H9 (cell line): ENCODE measurements at regions not wholly inside any gene's neighbourhood (a gene's known extent, or its start where the extent isn't known, plus 50 kb on each side); places are given as distances from the start of the nearest gene placed in this dataset.

Experiments used
- DNase-seq: peaks from one replicate; pipeline ENCODE4 v3.0.0-alpha.2; 2017
- H2AFZ ChIP-seq: one replicate; pipeline ENCODE4 v1.6.1; 2013; ENCODE audit warnings: mild to moderate bottlenecking, low read length, control low read depth, moderate library complexity
- H2AK5ac ChIP-seq: 2 replicates; pipeline ENCODE4 v1.6.1; 2013; ENCODE audit warnings: low read length, control low read depth, mixed read lengths; ENCODE audit not compliant: insufficient read length
- H2BK120ac ChIP-seq: one replicate; pipeline ENCODE4 v1.6.1; 2013; ENCODE audit warnings: low read depth, mild to moderate bottlenecking, low read length, control low read depth, inconsistent platforms; ENCODE audit not compliant: poor library complexity, severe bottlenecking
- H2BK12ac ChIP-seq: 2 replicates; pipeline ENCODE4 v1.6.1; 2013; ENCODE audit warnings: low read length, control low read depth, mixed read lengths, low read depth; ENCODE audit not compliant: insufficient read length
- H2BK15ac ChIP-seq: 2 replicates; pipeline ENCODE4 v1.6.1; 2013; ENCODE audit warnings: low read depth, low read length, control low read depth
- H2BK20ac ChIP-seq: one replicate; pipeline ENCODE4 v1.6.1; 2013; ENCODE audit warnings: low read depth, mild to moderate bottlenecking, low read length, control low read depth, inconsistent platforms; ENCODE audit not compliant: poor library complexity, severe bottlenecking
- H2BK5ac ChIP-seq: 2 replicates; pipeline ENCODE4 v1.6.1; 2013; ENCODE audit warnings: low read length, control low read depth, mixed read lengths; ENCODE audit not compliant: insufficient read length
- H3K14ac ChIP-seq: 2 replicates; pipeline ENCODE4 v1.6.1; 2013; ENCODE audit warnings: low read length, control low read depth; ENCODE audit not compliant: insufficient read depth
- H3K18ac ChIP-seq: 2 replicates; pipeline ENCODE4 v1.6.1; 2013; ENCODE audit warnings: low read depth, mild to moderate bottlenecking, mixed read lengths, low read length, control low read depth; ENCODE audit not compliant: insufficient read length
- H3K23ac ChIP-seq: 2 replicates; pipeline ENCODE4 v1.6.1; 2013; ENCODE audit warnings: low read length, control low read depth, mixed read lengths, low read depth; ENCODE audit not compliant: insufficient read length
- H3K23me2 ChIP-seq: 2 replicates; pipeline ENCODE4 v1.6.1; 2013; ENCODE audit warnings: low read depth, mild to moderate bottlenecking, mixed read lengths, low read length, control low read depth; ENCODE audit not compliant: insufficient read length, poor library complexity, severe bottlenecking
- H3K27ac ChIP-seq: 2 replicates; pipeline ENCODE4 v1.5.1; 2013; ENCODE audit warnings: low read length, control low read depth, mixed read lengths, low read depth; ENCODE audit not compliant: insufficient read length
- H3K27me3 ChIP-seq: 2 replicates; pipeline ENCODE4 v1.6.1; 2013; ENCODE audit warnings: low read length, control low read depth, inconsistent platforms; ENCODE audit not compliant: insufficient read depth
- H3K4ac ChIP-seq: 2 replicates; pipeline ENCODE4 v1.6.1; 2013; ENCODE audit warnings: low read depth, mild to moderate bottlenecking, control low read depth, inconsistent platforms, low read length, moderate library complexity
- H3K4me1 ChIP-seq: 2 replicates; pipeline ENCODE4 v1.6.1; 2013; ENCODE audit warnings: low read length, control low read depth, inconsistent platforms; ENCODE audit not compliant: insufficient read depth
- H3K4me2 ChIP-seq: 2 replicates; pipeline ENCODE4 v1.6.1; 2013; ENCODE audit warnings: low read length, control low read depth, mixed read lengths; ENCODE audit not compliant: insufficient read length, insufficient read depth
- H3K56ac ChIP-seq: 2 replicates; pipeline ENCODE4 v1.6.1; 2013; ENCODE audit warnings: low read depth, mild to moderate bottlenecking, mixed read lengths, low read length, control low read depth; ENCODE audit not compliant: insufficient read length
- H3K79me1 ChIP-seq: 2 replicates; pipeline ENCODE4 v1.6.1; 2013; ENCODE audit warnings: low read depth, mild to moderate bottlenecking, moderate library complexity, low read length, control low read depth, inconsistent platforms; ENCODE audit not compliant: insufficient read depth, poor library complexity, severe bottlenecking
- H3K79me2 ChIP-seq: 2 replicates; pipeline ENCODE4 v1.6.1; 2013; ENCODE audit warnings: low read length, control low read depth, inconsistent platforms; ENCODE audit not compliant: insufficient read depth
- H3K9ac ChIP-seq: 2 replicates; pipeline ENCODE4 v1.6.1; 2013; ENCODE audit warnings: low read length, control low read depth, mixed read lengths; ENCODE audit not compliant: insufficient read length; ENCODE audit errors: extremely low read depth
- H3K9me3 ChIP-seq: one replicate; pipeline ENCODE4 v1.6.1; 2013; ENCODE audit warnings: low read depth, low read length, inconsistent platforms; ENCODE audit not compliant: control insufficient read depth
- H3T11ph ChIP-seq: one replicate; pipeline ENCODE4 v1.6.1; 2013; ENCODE audit warnings: mild to moderate bottlenecking, low read length, control low read depth, inconsistent platforms
- H4K20me1 ChIP-seq: one replicate; pipeline ENCODE4 v1.6.1; 2013; ENCODE audit not compliant: control insufficient read depth, insufficient read length, insufficient read depth
- H4K5ac ChIP-seq: 2 replicates; pipeline ENCODE4 v1.6.1; 2013; ENCODE audit warnings: low read depth, mild to moderate bottlenecking, mixed read lengths, low read length, control low read depth; ENCODE audit not compliant: insufficient read length
- H4K8ac ChIP-seq: replicated peaks from 2 replicates; pipeline ENCODE4 v1.6.1; 2013; ENCODE audit warnings: low read length, control low read depth, mixed read lengths, low read depth; ENCODE audit not compliant: insufficient read length
- H4K91ac ChIP-seq: 2 replicates; pipeline ENCODE4 v1.6.1; 2013; ENCODE audit warnings: low read depth, mild to moderate bottlenecking, moderate library complexity, mixed read lengths, low read length, control low read depth; ENCODE audit not compliant: insufficient read length
- H3K27ac Mint-ChIP-seq, 3 experiments: 2 replicates in 2 of 3; 3 replicates in 1 of 3; pipeline ENCODE4 v1.8.0; 2020 to 2021; ENCODE audit warnings: mixed read lengths in 3 of 3, mild to moderate bottlenecking in 1 of 3, moderate library complexity in 1 of 3
- H3K27me3 Mint-ChIP-seq: 2 replicates; pipeline ENCODE4 v1.8.0; 2021; ENCODE audit warnings: low read depth, mild to moderate bottlenecking, moderate library complexity, mixed read lengths
- H3K36me3 Mint-ChIP-seq, 3 experiments: 2 replicates in 2 of 3; 3 replicates in 1 of 3; pipeline ENCODE4 v1.8.0; 2020 to 2021; ENCODE audit warnings: low read depth in 3 of 3, mixed read lengths in 3 of 3; ENCODE audit not compliant: insufficient read depth in 1 of 3
- H3K4me1 Mint-ChIP-seq, 2 experiments: 2 replicates each; pipeline ENCODE4 v1.8.0; 2020; ENCODE audit warnings: mixed read lengths in 2 of 2
- H3K4me3 Mint-ChIP-seq, 2 experiments: 2 replicates in 1 of 2; 3 replicates in 1 of 2; pipeline ENCODE4 v1.8.0; 2020 to 2021; ENCODE audit warnings: mild to moderate bottlenecking in 2 of 2, mixed read lengths in 2 of 2, moderate library complexity in 1 of 2
- H3K9me3 Mint-ChIP-seq, 2 experiments: 2 replicates in 1 of 2; 3 replicates in 1 of 2; pipeline ENCODE4 v1.8.0; 2020; ENCODE audit warnings: mild to moderate bottlenecking in 2 of 2, mixed read lengths in 2 of 2, moderate library complexity in 1 of 2
- WGBS: extraction: QIAGEN DNeasy Blood & Tissue Kit; methylation state at CpG from one replicate; pipeline ENCODE4 v1.1.7; 2013; ENCODE audit warnings: missing lambda C conversion rate, low lambda C conversion rate, mixed read lengths; ENCODE audit not compliant: insufficient read length; ENCODE audit errors: extremely low coverage; 5-methylcytosine and 5-hydroxymethylcytosine counted together
- TF ChIP-seq, protein P1 (sequence below): fragments of 200-600 bp; sonication (generic); conservative IDR thresholded peaks from 3 replicates; pipeline ENCODE4 v1.8.0; 2021; ENCODE audit warnings: antibody characterized with exemption, mild to moderate bottlenecking

DNA sequence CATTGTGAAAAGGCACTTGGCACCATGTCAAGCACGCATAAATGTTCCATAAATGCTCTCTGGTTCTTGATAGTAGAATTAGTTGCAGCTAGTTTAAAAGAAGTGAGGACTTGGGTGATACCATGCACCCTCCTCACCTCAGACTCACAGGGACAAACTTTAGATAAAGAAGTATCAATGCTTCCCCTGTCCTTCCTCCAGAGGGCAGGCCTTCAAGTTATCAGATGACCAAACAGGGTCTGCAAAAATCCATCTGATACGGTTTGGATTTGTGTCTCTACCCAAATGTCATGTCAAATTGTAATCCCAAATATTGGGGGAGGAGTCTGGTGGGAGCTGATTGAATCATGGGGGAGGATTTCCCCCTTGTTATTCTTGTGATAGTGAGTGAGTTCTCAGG, 54.1 kb downstream of the C1QL2 start:
- no peak overlapping the region for H4K5ac ChIP-seq
- no CpG with 5 or more reads among the region's 2 CpGs for WGBS
- no peak overlapping the region for H2BK15ac ChIP-seq
- H3K4me2 ChIP-seq, result no peak overlapping the region
- no peak overlapping the region for H3K56ac ChIP-seq
- Mint-ChIP-seq H3K27ac (no peak overlapping the region), H3K36me3 (peaks cover 0 to 2% (median 0%) of the 10 kb centered on the region in 3 experiments; a peak in 1 of 7 replicates), H3K4me1 (peaks cover 4 to 6% of the 10 kb centered on the region in 2 experiments), H3K4me3 (no peak overlapping the region), H3K27me3 (peaks cover 24% of the 10 kb centered on the region), H3K9me3 (peaks cover 2 to 5% of the 10 kb centered on the region in 2 experiments; a peak in 1 of 5 replicates)
- no peak overlapping the region for H2BK12ac ChIP-seq
- TF ChIP-seq, protein P1, sequence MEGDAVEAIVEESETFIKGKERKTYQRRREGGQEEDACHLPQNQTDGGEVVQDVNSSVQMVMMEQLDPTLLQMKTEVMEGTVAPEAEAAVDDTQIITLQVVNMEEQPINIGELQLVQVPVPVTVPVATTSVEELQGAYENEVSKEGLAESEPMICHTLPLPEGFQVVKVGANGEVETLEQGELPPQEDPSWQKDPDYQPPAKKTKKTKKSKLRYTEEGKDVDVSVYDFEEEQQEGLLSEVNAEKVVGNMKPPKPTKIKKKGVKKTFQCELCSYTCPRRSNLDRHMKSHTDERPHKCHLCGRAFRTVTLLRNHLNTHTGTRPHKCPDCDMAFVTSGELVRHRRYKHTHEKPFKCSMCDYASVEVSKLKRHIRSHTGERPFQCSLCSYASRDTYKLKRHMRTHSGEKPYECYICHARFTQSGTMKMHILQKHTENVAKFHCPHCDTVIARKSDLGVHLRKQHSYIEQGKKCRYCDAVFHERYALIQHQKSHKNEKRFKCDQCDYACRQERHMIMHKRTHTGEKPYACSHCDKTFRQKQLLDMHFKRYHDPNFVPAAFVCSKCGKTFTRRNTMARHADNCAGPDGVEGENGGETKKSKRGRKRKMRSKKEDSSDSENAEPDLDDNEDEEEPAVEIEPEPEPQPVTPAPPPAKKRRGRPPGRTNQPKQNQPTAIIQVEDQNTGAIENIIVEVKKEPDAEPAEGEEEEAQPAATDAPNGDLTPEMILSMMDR, result peak; percentile 53
- no peak overlapping the region for H3K23ac ChIP-seq
- no peak overlapping the region for H3K14ac ChIP-seq
- H4K91ac ChIP-seq, result no peak overlapping the region
- no peaks in the 10 kb centered on the region for H3K27me3 ChIP-seq
- H4K20me1 ChIP-seq, result no peaks in the 10 kb centered on the region
- H3K79me2 ChIP-seq, result no peaks in the 10 kb centered on the region
- no peak overlapping the region for H2AK5ac ChIP-seq
- no peak overlapping the region for H3K18ac ChIP-seq
- H2BK5ac ChIP-seq, result no peak overlapping the region
- no peak overlapping the region for H3K27ac ChIP-seq
- H3T11ph ChIP-seq, result no peak overlapping the region
- no peak overlapping the region for H2BK20ac ChIP-seq
- no peak for DNase-seq
- no peaks in the 10 kb centered on the region for H3K4me1 ChIP-seq
- H3K9me3 ChIP-seq, result no peaks in the 10 kb centered on the region
- no peak overlapping the region for H3K9ac ChIP-seq
- no peaks in the 10 kb centered on the region for H3K23me2 ChIP-seq
- H3K4ac ChIP-seq, result no peak overlapping the region
- H3K79me1 ChIP-seq, result no peaks in the 10 kb centered on the region
- no peak overlapping the region for H2AFZ ChIP-seq
- no peak overlapping the region for H4K8ac ChIP-seq
- H2BK120ac ChIP-seq, result no peak overlapping the region
